Natural killer cell (primary cell): ENCODE measurements at regions not wholly inside any gene's neighbourhood (a gene's known extent, or its start where the extent isn't known, plus 50 kb on each side); places are given as distances from the start of the nearest gene placed in this dataset.

ENCODE experiments used
- ATAC-seq, 3 donors: fragments of 150-1000 bp in 2 of 3; fragments of 200-7000 bp in 1 of 3; cut with Tn5 transposase; 1 replicate in 1 of 3; 2 replicates in 2 of 3; pipeline ENCODE4 v1.10.0; 2021; ENCODE audit warnings: mild to moderate bottlenecking in 2 of 3, moderate library complexity in 2 of 3
- DNase-seq, 2 donors: peaks; one replicate each; pipeline versions ENCODE4 v3.0.0 to v3.0.0-alpha.2; 2013 to 2021; ENCODE audit warnings: mixed read lengths in 1 of 2
- H3K27ac ChIP-seq: one replicate; pipeline ENCODE4 v1.5.1; 2013; ENCODE audit warnings: mild to moderate bottlenecking, low read length
- H3K27me3 ChIP-seq: one replicate; pipeline ENCODE4 v1.6.1; 2013; ENCODE audit warnings: low read length; ENCODE audit not compliant: control insufficient read depth, insufficient read depth
- H3K36me3 ChIP-seq: one replicate; pipeline ENCODE4 v1.6.1; 2013; ENCODE audit warnings: low read length; ENCODE audit not compliant: control insufficient read depth, insufficient read depth
- H3K4me1 ChIP-seq: one replicate; pipeline ENCODE4 v1.6.1; 2013; ENCODE audit warnings: low read length; ENCODE audit not compliant: control insufficient read depth, insufficient read depth
- H3K4me3 ChIP-seq: one replicate; pipeline ENCODE4 v1.5.1; 2013; ENCODE audit warnings: low read length
- H3K9me3 ChIP-seq: one replicate; pipeline ENCODE4 v1.6.1; 2013; ENCODE audit warnings: low read length; ENCODE audit not compliant: control insufficient read depth, insufficient read depth
- H3K27ac Mint-ChIP-seq, 2 donors: one replicate each; pipeline ENCODE4 v1.8.0; 2022; ENCODE audit warnings: mild to moderate bottlenecking in 2 of 2, mixed read lengths in 2 of 2, moderate library complexity in 1 of 2
- H3K27me3 Mint-ChIP-seq, 2 donors: one replicate each; pipeline ENCODE4 v1.8.0; 2022; ENCODE audit warnings: low read depth in 2 of 2, mixed read lengths in 2 of 2
- H3K36me3 Mint-ChIP-seq: one replicate; pipeline ENCODE4 v1.8.0; 2022; ENCODE audit warnings: mixed read lengths
- H3K4me1 Mint-ChIP-seq, 2 donors: one replicate each; pipeline ENCODE4 v1.8.0; 2022; ENCODE audit warnings: mixed read lengths in 2 of 2
- H3K4me3 Mint-ChIP-seq: one replicate; pipeline ENCODE4 v1.8.0; 2022; ENCODE audit warnings: mild to moderate bottlenecking, moderate library complexity, mixed read lengths
- H3K9me3 Mint-ChIP-seq, 2 donors: one replicate each; pipeline ENCODE4 v1.8.0; 2022; ENCODE audit warnings: mixed read lengths in 2 of 2
- WGBS: methylation state at CpG from one replicate; pipeline ENCODE4 v1.1.7; 2013; ENCODE audit warnings: missing lambda C conversion rate; ENCODE audit not compliant: insufficient coverage; 5-methylcytosine and 5-hydroxymethylcytosine counted together
- intact Hi-C: fragments of 100-400 bp; cut with micrococcal nuclease; formaldehyde crosslinking; loops from one replicate; pipeline ENCODE4 v1.14.2; 2022
- TF ChIP-seq, protein P1 (sequence below): fragments of 200-600 bp; IDR thresholded peaks from one replicate; pipeline ENCODE4 v1.8.0; 2022; ENCODE audit warnings: antibody characterized with exemption

- intact Hi-C loops = no loop called here
- peaks cover 2% of the 10 kb centered on the region for H3K27me3 ChIP-seq
- H3K36me3 ChIP-seq = no peaks in the 10 kb centered on the region
- H3K27me3 Mint-ChIP-seq = peaks cover 10 to 12% of the 10 kb centered on the region in 2 donors
- H3K4me3 ChIP-seq = no peak overlapping the region
- DNase-seq (no peak), ATAC-seq (no peak)
- H3K4me3 Mint-ChIP-seq = no peak overlapping the region
- 100% methylated on average over 1 of the region's 1 CpG for WGBS
- TF ChIP-seq, protein P1, sequence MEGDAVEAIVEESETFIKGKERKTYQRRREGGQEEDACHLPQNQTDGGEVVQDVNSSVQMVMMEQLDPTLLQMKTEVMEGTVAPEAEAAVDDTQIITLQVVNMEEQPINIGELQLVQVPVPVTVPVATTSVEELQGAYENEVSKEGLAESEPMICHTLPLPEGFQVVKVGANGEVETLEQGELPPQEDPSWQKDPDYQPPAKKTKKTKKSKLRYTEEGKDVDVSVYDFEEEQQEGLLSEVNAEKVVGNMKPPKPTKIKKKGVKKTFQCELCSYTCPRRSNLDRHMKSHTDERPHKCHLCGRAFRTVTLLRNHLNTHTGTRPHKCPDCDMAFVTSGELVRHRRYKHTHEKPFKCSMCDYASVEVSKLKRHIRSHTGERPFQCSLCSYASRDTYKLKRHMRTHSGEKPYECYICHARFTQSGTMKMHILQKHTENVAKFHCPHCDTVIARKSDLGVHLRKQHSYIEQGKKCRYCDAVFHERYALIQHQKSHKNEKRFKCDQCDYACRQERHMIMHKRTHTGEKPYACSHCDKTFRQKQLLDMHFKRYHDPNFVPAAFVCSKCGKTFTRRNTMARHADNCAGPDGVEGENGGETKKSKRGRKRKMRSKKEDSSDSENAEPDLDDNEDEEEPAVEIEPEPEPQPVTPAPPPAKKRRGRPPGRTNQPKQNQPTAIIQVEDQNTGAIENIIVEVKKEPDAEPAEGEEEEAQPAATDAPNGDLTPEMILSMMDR = no peak
- H3K4me1 Mint-ChIP-seq = no peaks in the 10 kb centered on the region
- H3K36me3 Mint-ChIP-seq = no peaks in the 10 kb centered on the region
- no peaks in the 10 kb centered on the region for H3K9me3 Mint-ChIP-seq
- no peak overlapping the region for H3K27ac ChIP-seq
- H3K4me1 ChIP-seq = no peaks in the 10 kb centered on the region
- H3K9me3 ChIP-seq = no peaks in the 10 kb centered on the region
- H3K27ac Mint-ChIP-seq = no peak overlapping the region
Measured at GRCh38 chr9:86836266-86836665, 111.0 kb downstream of the GAS1 start.

GRCh38 chr9:86830356-86830755 is 117.0 kb downstream of the GAS1 start:
- no peak for ATAC-seq

GRCh38 chr9:86829496-86830046 is 117.7 kb downstream of the GAS1 start:
- H3K36me3 Mint-ChIP-seq = no peaks in the 10 kb centered on the region
- H3K4me3 ChIP-seq = no peak overlapping the region
- WGBS = 91% methylated on average over 1 of the region's 1 CpG
- H3K27me3 Mint-ChIP-seq = peaks cover 10 to 36% of the 10 kb centered on the region in 2 donors
- peaks cover 0 to 2% of the 10 kb centered on the region in 2 donors for H3K9me3 Mint-ChIP-seq
- H3K36me3 ChIP-seq = no peaks in the 10 kb centered on the region
- no peak overlapping the region for H3K27ac Mint-ChIP-seq
- H3K27me3 ChIP-seq = peaks cover 2% of the 10 kb centered on the region
- H3K27ac ChIP-seq = no peak overlapping the region
- no peaks in the 10 kb centered on the region for H3K4me1 Mint-ChIP-seq
- intact Hi-C loops = no loop called here
- no peak overlapping the region for H3K4me3 Mint-ChIP-seq
- no peaks in the 10 kb centered on the region for H3K9me3 ChIP-seq
- DNase-seq (no peak), ATAC-seq (no peak)
- no peaks in the 10 kb centered on the region for H3K4me1 ChIP-seq
- TF ChIP-seq, protein P1 = no peak

More at GRCh38 chr9:86830356-86830755, 117.0 kb downstream of the GAS1 start:
- peaks cover 0 to 2% of the 10 kb centered on the region in 2 donors for H3K9me3 Mint-ChIP-seq
- H3K4me3 Mint-ChIP-seq = no peak overlapping the region
- no peak for DNase-seq
- no peaks in the 10 kb centered on the region for H3K36me3 ChIP-seq
- H3K4me1 Mint-ChIP-seq = no peaks in the 10 kb centered on the region
- no peaks in the 10 kb centered on the region for H3K4me1 ChIP-seq
- H3K27me3 ChIP-seq = peaks cover 2% of the 10 kb centered on the region
- intact Hi-C loops = no loop called here
- no peak overlapping the region for H3K4me3 ChIP-seq
- no peak overlapping the region for H3K27ac ChIP-seq
- WGBS = 88% methylated on average over 1 of the region's 2 CpGs
- no peaks in the 10 kb centered on the region for H3K36me3 Mint-ChIP-seq
- H3K9me3 ChIP-seq = no peaks in the 10 kb centered on the region
- TF ChIP-seq, protein P1 = no peak
- H3K27me3 Mint-ChIP-seq = peaks cover 10 to 29% of the 10 kb centered on the region in 2 donors
- no peak overlapping the region for H3K27ac Mint-ChIP-seq

GRCh38 chr9:86828631-86829030 is 118.7 kb downstream of the GAS1 start:
- H3K36me3 ChIP-seq = no peaks in the 10 kb centered on the region
- H3K27me3 Mint-ChIP-seq = peaks cover 6 to 41% of the 10 kb centered on the region in 2 donors
- WGBS = 80% methylated on average over 4 of the region's 4 CpGs
- H3K4me1 ChIP-seq = no peaks in the 10 kb centered on the region
- DNase-seq (no peak), ATAC-seq (no peak)
- H3K9me3 Mint-ChIP-seq = peaks cover 0 to 2% of the 10 kb centered on the region in 2 donors
- intact Hi-C loops = no loop called here
- H3K4me1 Mint-ChIP-seq = no peaks in the 10 kb centered on the region
- H3K27ac Mint-ChIP-seq = no peak overlapping the region
- no peaks in the 10 kb centered on the region for H3K9me3 ChIP-seq
- H3K4me3 Mint-ChIP-seq = no peak overlapping the region
- no peak overlapping the region for H3K4me3 ChIP-seq
- TF ChIP-seq, protein P1 = no peak
- H3K36me3 Mint-ChIP-seq = no peaks in the 10 kb centered on the region
- H3K27me3 ChIP-seq = peaks cover 2% of the 10 kb centered on the region
- H3K27ac ChIP-seq = no peak overlapping the region
